EH (cell line): ENCODE measurements at regions not wholly inside any gene's neighbourhood (a gene's known extent, or its start where the extent isn't known, plus 50 kb on each side); places are given as distances from the start of the nearest gene placed in this dataset.
"Not testable (repeated sequence)": the region's sequence is repeated elsewhere in the genome, so short reads cannot be mapped to it uniquely, and the experiment has no call there.

Experiments
- DNase-seq: peaks from one replicate; pipeline ENCODE4 v3.0.0-alpha.2; 2015; ENCODE audit warnings: low read depth

- DNase-seq = no peak
Measured at GRCh38 chr5:57002959-57003485, 51.1 kb upstream of the MIER3 start.

DNA sequence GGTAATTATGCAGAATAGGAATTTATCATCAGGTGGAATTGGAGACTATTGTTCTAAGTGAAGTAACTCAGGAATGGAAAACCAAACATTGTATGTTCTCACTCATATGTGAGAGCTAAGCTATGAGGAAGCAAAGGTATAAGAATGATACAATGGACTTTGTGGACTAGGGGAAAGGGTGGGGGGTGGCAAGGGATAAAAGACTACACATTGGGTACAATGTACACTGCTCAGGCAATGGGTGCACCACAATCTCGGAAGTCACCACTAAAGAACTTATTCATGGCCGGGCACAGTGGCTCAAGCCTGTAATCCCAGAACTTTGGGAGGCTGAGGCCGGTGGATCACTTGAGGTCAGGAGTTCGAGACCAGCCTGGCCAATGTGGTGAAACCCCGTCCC lies 51.6 kb upstream of the MIER3 start:
- DNase-seq = not testable (repeated sequence)

DNA sequence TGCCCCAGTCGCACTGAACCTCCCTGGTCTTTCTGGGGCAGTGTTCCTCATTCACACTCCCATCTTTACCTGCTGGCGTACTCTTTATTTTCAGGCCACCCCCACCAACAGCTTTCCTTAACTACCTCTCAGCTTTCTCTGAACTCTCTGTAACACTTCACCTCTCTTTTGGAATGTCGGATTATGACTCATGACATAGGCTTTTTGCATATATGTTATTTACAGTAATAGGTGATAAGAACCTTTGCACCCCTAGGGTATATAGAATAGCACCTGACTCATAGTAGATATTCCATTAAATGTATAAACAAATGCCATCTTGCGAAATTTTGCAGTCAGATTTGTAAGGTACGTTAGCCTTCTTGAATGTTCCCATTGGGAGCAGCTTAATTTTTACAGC lies 52.9 kb upstream of the MIER3 start:
- no peak for DNase-seq

GRCh38 chr5:57007344-57007743 lies 55.4 kb upstream of the MIER3 start:
- DNase-seq = no peak

- DNase-seq = peak; percentile 6
Measured at GRCh38 chr5:57009811-57010210, 57.9 kb upstream of the MIER3 start.

- no peak for DNase-seq
Measured at GRCh38 chr5:57010786-57011185, 58.9 kb upstream of the MIER3 start.

- DNase-seq = no peak
Measured at GRCh38 chr5:57012511-57012910, 60.6 kb upstream of the MIER3 start.

DNA sequence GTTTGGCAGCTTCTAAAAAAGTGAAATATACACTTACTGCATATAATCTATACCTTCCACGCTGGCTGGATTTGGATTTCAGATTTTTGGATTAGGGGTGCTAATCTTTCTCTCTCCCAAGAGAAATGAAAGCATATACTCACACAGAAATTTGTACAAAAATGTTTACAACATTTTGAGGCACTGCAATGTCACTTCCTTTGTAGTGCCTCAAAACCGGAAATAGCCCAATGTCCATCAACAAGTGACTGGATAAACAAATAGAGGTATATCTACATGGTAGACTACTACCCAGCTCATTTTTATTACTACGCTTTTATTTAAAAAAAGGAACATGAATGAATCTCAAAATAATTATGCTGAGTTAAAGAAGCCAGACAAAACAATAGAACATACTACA lies 74.0 kb upstream of the MIER3 start:
- no peak for DNase-seq

- DNase-seq = no peak
Measured at GRCh38 chr5:57028161-57028560, 76.2 kb upstream of the MIER3 start.

DNA sequence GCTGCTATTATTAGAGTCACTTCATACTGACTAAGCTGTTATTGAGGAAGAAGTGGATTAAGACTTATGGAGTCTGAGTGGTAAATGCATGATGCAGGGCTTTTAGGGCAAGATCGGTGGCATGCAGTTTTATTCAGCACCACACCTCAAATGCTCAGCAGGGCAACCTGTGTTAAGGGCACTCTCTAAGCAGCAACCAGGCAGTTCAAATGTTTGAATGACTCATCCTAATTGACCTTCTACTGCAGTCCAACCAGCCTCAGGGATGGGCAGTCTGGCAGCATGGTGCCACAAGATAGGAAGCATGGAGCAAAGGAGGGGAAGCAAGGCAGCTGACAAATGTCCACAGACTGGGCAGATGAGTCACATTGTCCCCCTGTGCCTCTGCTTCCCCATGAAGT lies 80.2 kb upstream of the MIER3 start:
- DNase-seq = no peak

GRCh38 chr5:57033103-57033502 lies 81.2 kb upstream of the MIER3 start:
- no peak for DNase-seq

DNA sequence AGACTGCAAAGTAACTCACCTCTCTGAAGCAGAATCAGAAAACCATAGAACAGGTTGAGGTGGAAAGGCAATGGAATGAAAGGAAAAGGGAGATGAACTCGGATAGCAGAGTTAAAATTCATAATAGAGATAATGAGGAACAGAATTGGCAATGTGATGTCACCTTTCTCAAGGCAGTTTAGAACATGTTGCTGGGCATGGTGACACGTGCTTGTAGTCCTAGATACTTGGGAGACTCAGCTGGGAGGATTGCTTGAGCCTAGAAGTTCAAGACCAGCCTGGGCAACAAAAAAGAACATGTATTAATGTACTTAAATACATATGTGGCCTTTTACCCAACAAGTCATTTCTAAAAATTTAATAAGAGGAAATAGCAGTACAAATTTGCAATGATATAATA lies 81.6 kb upstream of the MIER3 start:
- DNase-seq = no peak

DNA sequence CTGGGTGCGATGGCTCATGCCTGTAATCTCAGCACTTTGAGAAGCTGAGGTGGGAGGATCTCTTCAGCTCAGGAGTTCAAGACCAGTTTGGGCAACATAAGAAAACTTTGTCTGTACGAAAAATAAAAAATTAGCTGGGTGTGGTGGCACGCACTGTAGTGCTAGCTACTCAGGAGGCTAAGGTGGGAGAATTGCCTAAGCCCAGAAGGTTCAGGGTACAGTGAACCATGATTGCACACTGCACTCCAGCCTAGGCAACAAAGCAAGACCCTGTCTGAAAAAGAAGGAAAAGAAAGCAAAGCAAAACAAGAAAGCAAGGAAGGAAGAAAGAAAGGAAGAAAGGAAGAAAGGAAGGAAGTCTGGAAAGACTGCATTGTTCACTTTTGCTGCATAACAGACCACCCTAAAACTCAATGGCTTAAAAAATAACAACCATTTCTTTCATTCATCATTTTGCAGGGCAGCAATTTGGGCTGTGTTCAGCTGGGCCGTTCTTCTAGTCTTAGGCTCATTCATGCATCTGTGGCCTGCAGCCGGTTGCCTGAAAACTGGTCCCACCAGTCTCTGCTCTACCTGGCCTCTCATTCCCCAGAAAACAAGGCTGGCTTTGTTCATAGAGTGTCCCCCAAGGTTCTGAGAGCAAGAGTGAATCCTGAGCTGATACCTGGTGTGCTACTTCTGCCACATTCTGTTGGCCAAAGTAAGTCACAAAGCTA lies 82.4 kb upstream of the MIER3 start:
- no peak for DNase-seq

DNA sequence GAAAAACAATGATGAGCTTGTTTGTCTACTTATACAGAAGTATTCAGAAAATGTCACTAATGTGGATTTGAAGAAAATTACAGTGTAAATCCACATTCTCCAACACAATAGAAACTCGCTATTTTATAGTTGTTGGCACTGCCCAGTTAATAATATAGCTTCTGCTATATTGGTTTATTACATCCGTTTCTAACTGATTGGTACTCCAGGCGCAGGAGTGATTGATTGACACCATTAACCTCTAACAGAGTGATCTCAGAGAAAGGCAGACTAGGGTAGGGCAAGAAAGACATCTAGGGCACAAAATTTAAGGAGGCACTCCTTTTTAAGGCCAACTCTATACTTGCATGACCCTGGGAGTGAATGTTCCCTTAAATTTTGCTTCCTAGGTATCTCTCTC lies 84.0 kb upstream of the MIER3 start:
- DNase-seq = no peak

DNA sequence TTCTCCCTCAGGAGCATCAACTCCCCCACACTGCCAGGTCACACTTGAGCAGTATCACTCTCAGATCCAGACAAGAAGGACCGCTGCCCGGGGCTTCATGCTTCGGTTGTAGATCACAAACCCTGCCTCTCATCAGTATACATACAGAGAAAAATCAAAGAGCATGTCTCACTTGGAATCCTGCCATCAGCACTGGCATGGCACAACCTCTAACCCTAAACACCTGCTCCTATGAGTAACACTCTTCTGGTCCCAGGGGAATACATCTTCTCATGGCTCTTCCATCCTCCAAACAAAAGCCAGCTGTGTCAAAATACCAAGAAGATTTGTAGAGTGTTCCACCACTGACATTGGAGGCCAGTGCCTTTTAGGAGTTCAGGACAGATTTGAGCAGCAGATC lies 84.8 kb upstream of the MIER3 start:
- no peak for DNase-seq

DNA sequence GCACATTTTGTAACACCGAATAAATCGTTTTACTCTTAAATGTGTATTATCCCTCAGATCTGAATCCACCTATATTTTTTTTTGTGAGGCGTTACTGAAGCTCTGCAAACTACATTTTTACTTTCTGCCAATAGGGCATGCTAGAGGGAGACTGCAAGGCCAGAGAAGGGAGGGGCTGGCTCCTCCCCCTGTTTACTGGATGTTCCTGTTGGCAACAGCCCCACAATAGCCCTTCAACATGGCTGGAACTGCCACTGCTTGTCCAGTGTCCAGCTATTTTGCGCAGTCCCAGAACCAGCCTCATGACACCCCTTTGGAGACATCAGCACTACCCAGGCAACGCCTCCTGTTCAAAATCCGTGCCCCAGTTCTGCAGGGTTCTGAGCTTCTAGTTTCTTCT lies 85.4 kb upstream of the MIER3 start:
- DNase-seq = no peak

- no peak for DNase-seq
Measured at GRCh38 chr5:57041570-57041969, 89.6 kb upstream of the MIER3 start.

- no peak for DNase-seq
Measured at GRCh38 chr5:57042524-57042931, 90.6 kb upstream of the MIER3 start.

- DNase-seq = no peak
Measured at GRCh38 chr5:57054135-57054534, 102.2 kb upstream of the MIER3 start.

DNA sequence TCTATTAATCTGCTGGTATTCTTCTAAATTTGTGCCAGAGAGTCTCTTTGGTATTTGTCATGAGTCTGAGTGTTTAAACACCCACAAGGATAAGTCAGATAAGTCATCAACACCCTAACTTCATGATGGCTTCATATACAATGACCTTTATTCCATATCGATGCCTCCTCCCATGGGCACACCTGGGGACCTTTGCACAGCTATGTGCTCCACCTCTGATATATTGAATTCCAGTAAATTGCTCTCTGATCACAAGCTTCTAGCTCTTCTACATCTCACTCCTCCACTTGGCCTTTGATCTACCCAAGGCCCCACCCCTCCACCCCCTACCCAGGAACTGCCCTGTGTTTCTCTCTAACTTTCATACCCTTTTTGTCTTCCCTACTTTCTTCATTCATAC lies 102.7 kb upstream of the MIER3 start:
- DNase-seq = no peak

GRCh38 chr5:57055731-57056130 lies 103.8 kb upstream of the MIER3 start:
- no peak for DNase-seq

DNA sequence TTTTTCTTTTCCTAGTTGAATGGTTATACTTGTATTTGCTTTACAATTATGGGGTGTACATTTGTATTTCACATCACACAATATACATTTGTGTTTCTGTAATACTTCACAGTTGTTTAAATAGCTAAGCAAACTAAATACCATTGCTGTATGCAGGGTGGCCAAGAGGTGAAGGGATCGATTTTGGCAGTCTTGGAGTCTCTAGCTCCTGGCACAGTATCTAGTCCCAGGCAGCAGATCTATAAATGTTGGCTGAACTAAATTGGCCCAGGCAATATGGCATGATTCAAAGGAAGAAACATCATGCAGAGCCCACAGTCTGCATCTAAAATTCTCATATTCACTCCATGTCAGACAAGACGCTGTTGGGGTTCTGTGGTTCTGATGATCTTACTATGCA lies 110.1 kb upstream of the GPBP1 start:
- no peak for DNase-seq

DNA sequence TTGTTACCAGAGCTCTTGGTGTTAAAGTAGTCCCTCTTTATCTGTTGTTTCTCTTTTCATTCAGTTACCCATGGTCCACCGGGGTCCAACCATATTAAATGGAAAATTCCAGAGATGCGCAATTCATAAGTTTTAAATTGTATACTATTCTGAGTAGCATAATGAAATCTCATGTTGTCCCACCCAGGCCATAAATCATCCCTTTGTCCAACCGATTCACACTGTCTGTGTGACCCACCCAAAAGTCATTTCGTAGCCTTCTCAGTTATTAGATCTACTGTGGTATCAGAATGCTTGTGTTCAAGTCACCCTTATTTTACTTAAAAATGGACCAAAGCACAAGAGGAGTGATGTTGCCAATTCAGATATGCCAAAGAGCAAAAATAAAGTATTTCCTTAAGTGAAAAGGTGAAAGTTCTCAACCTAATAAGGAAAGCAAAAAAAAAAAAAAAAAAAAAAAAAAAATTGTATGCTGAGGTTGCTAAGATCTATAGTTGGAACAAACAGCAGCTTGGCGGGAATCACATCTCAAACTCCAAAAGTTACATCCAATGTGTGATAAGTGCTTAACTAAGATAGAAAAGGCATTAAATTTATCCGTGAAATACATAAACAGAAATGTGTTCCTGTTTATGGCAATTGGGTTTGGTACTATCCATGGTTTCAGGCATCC lies 106.8 kb upstream of the GPBP1 start:
- DNase-seq = no peak

- peak; percentile 18 for DNase-seq
Measured at GRCh38 chr5:57067597-57067924, 106.3 kb upstream of the GPBP1 start.
